ENCODE measurements at regions not wholly inside any gene's neighbourhood (a gene's known extent, or its start where the extent isn't known, plus 50 kb on each side); places are given as distances from the start of the nearest gene placed in this dataset.

GRCh38 chr6:167717867-167718266, 108.8 kb upstream of the AFDN start:
- ATAC-seq, result no peak
- POLR2A ChIA-PET, result no interaction called here
- no peak for FAIRE-seq
- Histone ChIP-seq H3K4me3 (no peak overlapping the region), H3K27ac (no peak overlapping the region), H3K4me1 (no peaks in the 10 kb centered on the region), H3K4me2 (no peak overlapping the region), H3K9me3 (no peaks in the 10 kb centered on the region)
- CTCF ChIA-PET, result interaction anchor here (1.0 kb wide), 1 partner anchor 13 kb away, joined by 3 read pairs; no protein-coding TSS in a partner anchor
- WGBS (ENCODE audit: missing lambda C conversion rate), result 50% methylated on average over 2 of the region's 2 CpGs
- no peak for DNase-seq (ENCODE audit: low read depth in 1 of 2, low spot score in 1 of 2)
- no peak for TF ChIP-seq MAX (IDR thresholded peaks at IDR 0.05)
- TF ChIP-seq RCOR1 (IDR thresholded peaks at IDR 0.05; ENCODE audit: low read depth, low read length), result no peak
- TF ChIP-seq FOSL2 (IDR thresholded peaks at IDR 0.05), result no peak
- TF ChIP-seq FOSL2 (CRISPR knock-in tag; IDR thresholded peaks at IDR 0.05), result no peak
- no peak for TF ChIP-seq RNF2 (IDR thresholded peaks at IDR 0.05; ENCODE audit: borderline replicate concordance, low read depth)
- TF ChIP-seq CBX2 (IDR thresholded peaks at IDR 0.05; ENCODE audit: borderline replicate concordance, low read depth), result no peak
- no peak for TF ChIP-seq POLR2A (IDR thresholded peaks at IDR 0.05; ENCODE audit: low read length)
- no peak for TF ChIP-seq CEBPB (IDR thresholded peaks at IDR 0.05)
- no peak for TF ChIP-seq JUN (IDR thresholded peaks at IDR 0.05)
- no peak for TF ChIP-seq ESRRA (IDR thresholded peaks at IDR 0.05; ENCODE audit: borderline replicate concordance, low read length)
- no peak for TF ChIP-seq HEYL (CRISPR knock-in tag; IDR thresholded peaks at IDR 0.05)
- no peak for TF ChIP-seq USF2 (IDR thresholded peaks at IDR 0.05)
- no peak for TF ChIP-seq ZNF302 (CRISPR knock-in tag; IDR thresholded peaks at IDR 0.05)

- Histone ChIP-seq H3K9me3 (no peaks in the 10 kb centered on the region), H3K4me3 (no peak overlapping the region), H3K4me1 (no peaks in the 10 kb centered on the region), H3K27ac (no peak overlapping the region), H3K4me2 (no peak overlapping the region)
- DNase-seq (ENCODE audit: low read depth in 1 of 2, low spot score in 1 of 2) (no peak), ATAC-seq (no peak), FAIRE-seq (no peak)
- 74% methylated on average over 9 of the region's 23 CpGs for WGBS (ENCODE audit: missing lambda C conversion rate)
- TF ChIP-seq POLR2A (IDR thresholded peaks at IDR 0.05; ENCODE audit: low read length), result no peak
- no peak for TF ChIP-seq ZFP36 (IDR thresholded peaks at IDR 0.05; ENCODE audit: borderline replicate concordance, partially characterized antibody)
- TF ChIP-seq NFE2L2 (conservative IDR thresholded peaks at IDR 0.05; ENCODE audit: low read length), result no peak
- TF ChIP-seq ZSCAN20 (CRISPR knock-in tag; IDR thresholded peaks at IDR 0.05), result no peak
- TF ChIP-seq, protein P1, sequence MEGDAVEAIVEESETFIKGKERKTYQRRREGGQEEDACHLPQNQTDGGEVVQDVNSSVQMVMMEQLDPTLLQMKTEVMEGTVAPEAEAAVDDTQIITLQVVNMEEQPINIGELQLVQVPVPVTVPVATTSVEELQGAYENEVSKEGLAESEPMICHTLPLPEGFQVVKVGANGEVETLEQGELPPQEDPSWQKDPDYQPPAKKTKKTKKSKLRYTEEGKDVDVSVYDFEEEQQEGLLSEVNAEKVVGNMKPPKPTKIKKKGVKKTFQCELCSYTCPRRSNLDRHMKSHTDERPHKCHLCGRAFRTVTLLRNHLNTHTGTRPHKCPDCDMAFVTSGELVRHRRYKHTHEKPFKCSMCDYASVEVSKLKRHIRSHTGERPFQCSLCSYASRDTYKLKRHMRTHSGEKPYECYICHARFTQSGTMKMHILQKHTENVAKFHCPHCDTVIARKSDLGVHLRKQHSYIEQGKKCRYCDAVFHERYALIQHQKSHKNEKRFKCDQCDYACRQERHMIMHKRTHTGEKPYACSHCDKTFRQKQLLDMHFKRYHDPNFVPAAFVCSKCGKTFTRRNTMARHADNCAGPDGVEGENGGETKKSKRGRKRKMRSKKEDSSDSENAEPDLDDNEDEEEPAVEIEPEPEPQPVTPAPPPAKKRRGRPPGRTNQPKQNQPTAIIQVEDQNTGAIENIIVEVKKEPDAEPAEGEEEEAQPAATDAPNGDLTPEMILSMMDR (IDR thresholded peaks at IDR 0.05), result no peak
- no peak for TF ChIP-seq EP300 (IDR thresholded peaks at IDR 0.05)
- TF ChIP-seq, protein P2, sequence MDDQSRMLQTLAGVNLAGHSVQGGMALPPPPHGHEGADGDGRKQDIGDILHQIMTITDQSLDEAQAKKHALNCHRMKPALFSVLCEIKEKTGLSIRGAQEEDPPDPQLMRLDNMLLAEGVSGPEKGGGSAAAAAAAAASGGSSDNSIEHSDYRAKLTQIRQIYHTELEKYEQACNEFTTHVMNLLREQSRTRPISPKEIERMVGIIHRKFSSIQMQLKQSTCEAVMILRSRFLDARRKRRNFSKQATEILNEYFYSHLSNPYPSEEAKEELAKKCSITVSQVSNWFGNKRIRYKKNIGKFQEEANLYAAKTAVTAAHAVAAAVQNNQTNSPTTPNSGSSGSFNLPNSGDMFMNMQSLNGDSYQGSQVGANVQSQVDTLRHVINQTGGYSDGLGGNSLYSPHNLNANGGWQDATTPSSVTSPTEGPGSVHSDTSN (IDR thresholded peaks at IDR 0.05), result no peak
- TF ChIP-seq HOXA7 (CRISPR knock-in tag; IDR thresholded peaks at IDR 0.05), result no peak
- no peak for TF ChIP-seq HOXB13 (CRISPR knock-in tag; IDR thresholded peaks at IDR 0.05; ENCODE audit: low read depth)
- TF ChIP-seq EHMT2 (IDR thresholded peaks at IDR 0.05; ENCODE audit: low read depth), result no peak
- TF ChIP-seq ZNF302 (CRISPR knock-in tag; IDR thresholded peaks at IDR 0.05), result no peak
- no peak for TF ChIP-seq FOXS1 (CRISPR knock-in tag; IDR thresholded peaks at IDR 0.05)
- no peak for TF ChIP-seq MAFK (IDR thresholded peaks at IDR 0.05; ENCODE audit: partially characterized antibody)
- TF ChIP-seq FOSL2 (IDR thresholded peaks at IDR 0.05), result no peak
- TF ChIP-seq FOSL2 (CRISPR knock-in tag; IDR thresholded peaks at IDR 0.05), result no peak
- ChIA-PET CTCF (no interaction called here), POLR2A (no interaction called here)
These were observed 106.8 kb upstream of the AFDN start for GRCh38 chr6:167719920-167720319.
